ENCODE measurements at regions not wholly inside any gene's neighbourhood (a gene's known extent, or its start where the extent isn't known, plus 50 kb on each side); places are given as distances from the start of the nearest gene placed in this dataset.

DNA sequence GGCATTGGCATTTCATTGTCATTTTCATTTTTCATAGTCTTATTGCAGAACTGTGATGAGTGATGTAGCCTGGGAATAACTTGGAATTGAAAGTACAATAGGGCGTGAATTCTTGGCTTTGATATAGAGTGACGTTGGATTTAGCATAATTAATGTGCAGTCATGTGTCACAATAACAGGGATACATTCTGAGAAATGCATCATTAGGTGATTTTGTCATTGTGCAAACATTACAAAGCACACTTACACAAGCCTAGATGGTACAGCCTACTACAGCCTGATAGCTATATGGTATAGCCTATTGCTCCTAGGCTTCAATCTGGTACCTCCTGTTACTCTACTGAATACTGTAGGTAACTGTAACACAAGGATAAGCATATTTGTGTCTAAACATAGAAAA lies 300.8 kb downstream of the DTHD1 start:
- Histone ChIP-seq H4K20me1 (ENCODE audit: insufficient read depth, low read length) (no peaks in the 10 kb centered on the region), H3K36me3 (replicated peaks; ENCODE audit: low read depth, low read length) (no peaks in the 10 kb centered on the region)

GRCh38 chr4:36587909-36588472 lies 306.6 kb downstream of the DTHD1 start:
- TF ChIP-seq, protein P1, sequence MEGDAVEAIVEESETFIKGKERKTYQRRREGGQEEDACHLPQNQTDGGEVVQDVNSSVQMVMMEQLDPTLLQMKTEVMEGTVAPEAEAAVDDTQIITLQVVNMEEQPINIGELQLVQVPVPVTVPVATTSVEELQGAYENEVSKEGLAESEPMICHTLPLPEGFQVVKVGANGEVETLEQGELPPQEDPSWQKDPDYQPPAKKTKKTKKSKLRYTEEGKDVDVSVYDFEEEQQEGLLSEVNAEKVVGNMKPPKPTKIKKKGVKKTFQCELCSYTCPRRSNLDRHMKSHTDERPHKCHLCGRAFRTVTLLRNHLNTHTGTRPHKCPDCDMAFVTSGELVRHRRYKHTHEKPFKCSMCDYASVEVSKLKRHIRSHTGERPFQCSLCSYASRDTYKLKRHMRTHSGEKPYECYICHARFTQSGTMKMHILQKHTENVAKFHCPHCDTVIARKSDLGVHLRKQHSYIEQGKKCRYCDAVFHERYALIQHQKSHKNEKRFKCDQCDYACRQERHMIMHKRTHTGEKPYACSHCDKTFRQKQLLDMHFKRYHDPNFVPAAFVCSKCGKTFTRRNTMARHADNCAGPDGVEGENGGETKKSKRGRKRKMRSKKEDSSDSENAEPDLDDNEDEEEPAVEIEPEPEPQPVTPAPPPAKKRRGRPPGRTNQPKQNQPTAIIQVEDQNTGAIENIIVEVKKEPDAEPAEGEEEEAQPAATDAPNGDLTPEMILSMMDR (IDR thresholded peaks at IDR 0.05; ENCODE audit: low read depth, low read length): no peak
- no peak for TF ChIP-seq EZH2phosphoT487 (IDR thresholded peaks at IDR 0.05; ENCODE audit: low read depth)
- no peaks in the 10 kb centered on the region for H3K36me3 ChIP-seq (replicated peaks; ENCODE audit: low read depth, low read length)
- no peak overlapping the region for H3K27ac ChIP-seq (ENCODE audit: low read length)
- H3K79me2 ChIP-seq (ENCODE audit: low read length): no peaks in the 10 kb centered on the region
- H3K27me3 ChIP-seq (ENCODE audit: low read depth, low read length): no peaks in the 10 kb centered on the region
- no peaks in the 10 kb centered on the region for H4K20me1 ChIP-seq (ENCODE audit: insufficient read depth, low read length)
- peaks cover 9% of the 10 kb centered on the region; the same call in 1 of the 2 replicates for H3K4me1 ChIP-seq (ENCODE audit: low read length)
- H3K4me3 ChIP-seq (ENCODE audit: low read length): no peak overlapping the region
- H2AFZ ChIP-seq (ENCODE audit: low read depth, low read length): no peak overlapping the region
- H3K9ac ChIP-seq (ENCODE audit: low read length): no peak overlapping the region
- no peak overlapping the region for H3K4me2 ChIP-seq (ENCODE audit: low read length)
- 0 out of 2 replicates have a peak, but pooled peaks cover 2% of the 10 kb centered on the region for H3K9me3 ChIP-seq (ENCODE audit: insufficient read depth, low read length)

More for the DNA sequence above, 300.8 kb downstream of the DTHD1 start:
- no peak overlapping the region for H3K9ac ChIP-seq (ENCODE audit: low read length)
- H3K79me2 ChIP-seq (ENCODE audit: low read length): no peaks in the 10 kb centered on the region
- TF ChIP-seq, protein P1 (IDR thresholded peaks at IDR 0.05; ENCODE audit: low read depth, low read length): no peak
- no peak for TF ChIP-seq EZH2phosphoT487 (IDR thresholded peaks at IDR 0.05; ENCODE audit: low read depth)
- H3K4me3 ChIP-seq (ENCODE audit: low read length): no peak overlapping the region
- peaks cover 5% of the 10 kb centered on the region; the same call in 1 of the 2 replicates for H3K9me3 ChIP-seq (ENCODE audit: insufficient read depth, low read length)
- H3K27ac ChIP-seq (ENCODE audit: low read length): no peak overlapping the region
- H3K4me2 ChIP-seq (ENCODE audit: low read length): no peak overlapping the region
- H3K4me1 ChIP-seq (ENCODE audit: low read length): peaks cover 7% of the 10 kb centered on the region; the same call in 1 of the 2 replicates
- no peak overlapping the region for H2AFZ ChIP-seq (ENCODE audit: low read depth, low read length)
- no peaks in the 10 kb centered on the region for H3K27me3 ChIP-seq (ENCODE audit: low read depth, low read length)

GRCh38 chr4:36590343-36590742 lies 308.9 kb downstream of the DTHD1 start:
- Histone ChIP-seq H4K20me1 (ENCODE audit: insufficient read depth, low read length) (no peaks in the 10 kb centered on the region), H3K9ac (ENCODE audit: low read length) (no peak overlapping the region), H3K4me2 (ENCODE audit: low read length) (no peak overlapping the region), H3K4me3 (ENCODE audit: low read length) (no peak overlapping the region), H3K9me3 (ENCODE audit: insufficient read depth, low read length) (0 out of 2 replicates have a peak, but pooled peaks cover 2% of the 10 kb centered on the region), H3K79me2 (ENCODE audit: low read length) (no peaks in the 10 kb centered on the region), H3K27ac (ENCODE audit: low read length) (no peak overlapping the region), H3K36me3 (replicated peaks; ENCODE audit: low read depth, low read length) (no peaks in the 10 kb centered on the region), H2AFZ (ENCODE audit: low read depth, low read length) (no peak overlapping the region), H3K4me1 (ENCODE audit: low read length) (peaks cover 2% of the 10 kb centered on the region; the same call in 1 of the 2 replicates), H3K27me3 (ENCODE audit: low read depth, low read length) (no peaks in the 10 kb centered on the region)
- no peak for TF ChIP-seq EZH2phosphoT487 (IDR thresholded peaks at IDR 0.05; ENCODE audit: low read depth)
- TF ChIP-seq, protein P1 (IDR thresholded peaks at IDR 0.05; ENCODE audit: low read depth, low read length): no peak

DNA sequence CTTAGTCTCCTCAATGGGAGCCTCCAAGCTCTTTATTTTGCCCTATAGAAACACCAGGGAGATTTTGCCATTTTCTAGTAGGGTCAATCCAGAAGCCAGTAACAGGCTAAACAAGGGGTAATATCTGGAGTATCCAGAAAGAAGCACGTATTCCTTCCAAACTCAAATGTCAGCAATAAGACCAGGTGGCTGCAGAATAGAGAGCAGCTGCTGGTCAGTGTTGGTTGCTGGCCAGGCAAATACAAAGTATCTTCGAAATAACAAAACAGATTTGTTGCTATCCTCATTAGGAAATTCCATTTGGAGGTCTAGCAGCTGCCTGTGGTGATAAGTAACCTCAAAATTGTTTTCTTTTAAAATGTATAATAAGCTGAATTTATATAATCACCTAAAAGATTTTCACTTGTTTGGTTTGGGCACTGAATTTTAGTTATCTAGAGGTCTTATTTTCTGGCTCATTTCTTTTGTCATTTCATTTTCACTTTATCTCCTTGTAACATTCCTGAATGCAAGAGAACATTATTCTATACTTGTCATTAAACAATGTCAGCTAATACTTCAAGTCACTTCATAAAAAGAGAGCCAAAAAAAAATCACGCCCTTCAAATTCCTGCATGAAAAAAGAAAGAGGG lies 320.6 kb downstream of the DTHD1 start:
- Histone ChIP-seq H3K27me3 (ENCODE audit: low read depth, low read length) (no peaks in the 10 kb centered on the region), H3K9ac (ENCODE audit: low read length) (no peak overlapping the region), H3K36me3 (replicated peaks; ENCODE audit: low read depth, low read length) (no peaks in the 10 kb centered on the region), H3K27ac (ENCODE audit: low read length) (no peak overlapping the region), H3K4me1 (ENCODE audit: low read length) (peaks cover 4% of the 10 kb centered on the region; the same call in 1 of the 2 replicates), H3K79me2 (ENCODE audit: low read length) (no peaks in the 10 kb centered on the region), H3K9me3 (ENCODE audit: insufficient read depth, low read length) (no peaks in the 10 kb centered on the region), H3K4me2 (ENCODE audit: low read length) (no peak overlapping the region), H3K4me3 (ENCODE audit: low read length) (no peak overlapping the region), H2AFZ (ENCODE audit: low read depth, low read length) (no peak overlapping the region), H4K20me1 (ENCODE audit: insufficient read depth, low read length) (no peaks in the 10 kb centered on the region)
- TF ChIP-seq, protein P1 (IDR thresholded peaks at IDR 0.05; ENCODE audit: low read depth, low read length): no peak
- no peak for TF ChIP-seq EZH2phosphoT487 (IDR thresholded peaks at IDR 0.05; ENCODE audit: low read depth)
